ENCODE measurements at regions not wholly inside any gene's neighbourhood (a gene's known extent, or its start where the extent isn't known, plus 50 kb on each side); places are given as distances from the start of the nearest gene placed in this dataset.
"Not testable (repeated sequence)": the region's sequence is repeated elsewhere in the genome, so short reads cannot be mapped to it uniquely, and the experiment has no call there.

DNA sequence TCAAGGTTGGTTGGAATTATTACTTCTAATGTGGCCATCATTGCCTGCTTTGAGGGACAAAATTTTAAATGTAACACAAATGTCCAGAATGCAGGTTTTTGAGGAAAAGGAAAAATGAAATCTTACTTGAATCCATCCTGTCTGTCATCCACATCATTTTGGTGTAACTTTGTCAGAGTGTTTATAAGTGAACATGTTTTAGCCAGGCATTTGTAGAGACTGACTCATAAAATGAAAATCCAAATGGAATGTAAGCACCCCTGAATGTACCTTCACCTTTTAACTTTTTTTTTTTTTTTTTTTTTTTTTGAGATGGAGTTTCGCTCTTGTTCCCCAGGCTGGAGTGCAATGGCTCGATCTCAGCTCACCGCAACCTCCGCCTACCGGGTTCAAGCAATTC, 141.8 kb upstream of the BNIP2 start:
- DNase-seq (ENCODE audit: low spot score) = no peak

DNA sequence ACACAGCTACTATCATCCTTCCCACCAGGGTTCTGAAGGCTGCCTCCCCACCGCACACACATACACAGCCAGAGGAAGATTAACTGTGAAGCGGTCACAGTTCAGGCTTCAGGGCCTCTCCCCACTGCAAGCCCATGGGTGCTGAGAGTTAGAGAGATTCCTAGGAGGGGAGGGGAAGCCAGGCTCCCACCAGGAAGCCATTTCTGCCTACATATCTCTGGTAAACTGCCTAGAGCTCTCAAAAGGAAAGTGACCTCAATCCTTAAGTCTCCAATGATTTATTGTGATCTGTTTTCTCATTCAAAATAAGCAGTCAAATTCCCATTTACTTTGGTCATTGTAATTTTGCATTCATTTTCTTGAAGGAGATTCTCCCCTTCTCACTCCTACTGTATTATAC, 141.0 kb upstream of the BNIP2 start:
- no peak for DNase-seq (ENCODE audit: low spot score)

DNA sequence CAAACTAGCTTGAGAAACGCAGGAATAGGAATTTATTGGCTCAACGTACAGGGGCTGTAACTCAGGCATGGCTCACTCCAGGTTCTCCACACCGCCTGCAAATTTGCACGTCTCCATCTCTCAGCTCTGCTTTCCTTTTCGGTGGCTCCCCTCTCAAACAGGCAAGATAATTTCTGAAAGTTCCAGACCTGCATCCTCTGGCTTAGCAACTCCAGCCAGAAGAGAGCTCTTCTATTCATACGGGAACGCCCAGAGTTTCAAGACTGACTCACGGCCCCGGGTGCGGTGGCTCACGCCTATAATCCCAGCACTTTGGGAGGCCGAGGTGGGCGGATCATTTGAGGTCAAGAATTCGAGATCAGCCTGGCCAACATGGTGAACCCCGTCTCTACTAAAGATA, 139.7 kb upstream of the BNIP2 start:
- DNase-seq (ENCODE audit: low spot score) = no peak

DNA sequence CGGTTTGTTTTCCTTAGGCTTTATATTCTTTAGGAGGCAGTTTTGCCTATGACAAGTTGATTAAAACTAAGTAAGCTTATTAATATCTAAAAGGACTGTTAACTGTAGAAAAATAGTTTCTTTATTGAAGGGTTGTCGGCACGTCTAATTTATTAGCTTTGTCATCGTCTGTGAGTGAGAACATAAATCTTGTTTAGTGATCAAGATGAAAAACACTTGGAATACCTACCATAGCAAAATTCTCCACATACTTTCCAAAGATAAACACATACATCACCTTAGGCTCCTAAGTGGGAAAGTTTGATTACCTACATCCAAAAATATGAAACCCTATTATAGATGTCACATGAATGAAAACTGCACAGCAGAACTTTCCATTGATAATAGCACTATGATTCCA, 139.1 kb upstream of the BNIP2 start:
- no peak for DNase-seq (ENCODE audit: low spot score)

GRCh38 chr15:59825901-59826300, 136.8 kb upstream of the BNIP2 start:
- no peak for DNase-seq (ENCODE audit: low spot score)

DNA sequence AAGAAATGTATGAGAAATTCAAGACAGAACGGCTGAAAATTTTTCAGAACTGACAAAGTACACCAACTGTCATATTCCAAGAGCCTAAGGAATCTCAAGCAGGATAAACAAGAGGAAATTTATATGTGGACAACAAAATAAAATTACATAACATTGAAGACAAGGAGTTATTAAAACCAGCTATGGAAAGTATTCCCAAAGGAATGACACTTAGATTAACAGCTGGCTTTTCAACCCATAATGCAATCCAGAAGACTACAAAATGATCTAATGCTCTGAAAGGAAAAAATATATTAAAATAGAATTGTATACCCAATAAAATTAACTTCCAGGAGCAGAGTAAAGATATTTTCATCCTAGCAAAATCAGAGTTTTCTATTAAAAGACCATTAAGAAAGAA, 132.2 kb upstream of the BNIP2 start:
- no peak for DNase-seq (ENCODE audit: low spot score)

- no peak for DNase-seq (ENCODE audit: low spot score)
These were observed 130.0 kb upstream of the BNIP2 start for GRCh38 chr15:59819092-59819491.

DNA sequence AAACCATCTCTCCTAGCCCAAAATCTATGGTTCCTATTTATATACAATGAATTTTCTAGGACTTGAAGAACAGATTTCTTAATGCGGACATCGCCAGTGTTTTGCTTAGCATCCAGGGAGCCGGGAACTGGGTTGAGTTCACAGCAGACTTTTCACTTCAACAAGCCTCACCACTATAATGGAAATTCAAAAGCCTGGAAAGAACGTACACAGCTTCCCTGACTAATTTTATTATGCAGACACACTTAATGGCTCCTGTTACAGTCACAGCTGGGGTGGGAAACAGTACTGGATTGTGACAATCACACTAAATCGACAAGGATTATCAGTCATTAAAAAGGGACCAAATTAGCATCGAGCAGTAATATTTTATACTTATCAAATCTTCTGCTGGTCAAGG, 129.2 kb upstream of the BNIP2 start:
- no peak for DNase-seq (ENCODE audit: low spot score)

- no peak for DNase-seq (ENCODE audit: low spot score)
These were observed 128.7 kb upstream of the BNIP2 start for GRCh38 chr15:59817834-59818233.

DNA sequence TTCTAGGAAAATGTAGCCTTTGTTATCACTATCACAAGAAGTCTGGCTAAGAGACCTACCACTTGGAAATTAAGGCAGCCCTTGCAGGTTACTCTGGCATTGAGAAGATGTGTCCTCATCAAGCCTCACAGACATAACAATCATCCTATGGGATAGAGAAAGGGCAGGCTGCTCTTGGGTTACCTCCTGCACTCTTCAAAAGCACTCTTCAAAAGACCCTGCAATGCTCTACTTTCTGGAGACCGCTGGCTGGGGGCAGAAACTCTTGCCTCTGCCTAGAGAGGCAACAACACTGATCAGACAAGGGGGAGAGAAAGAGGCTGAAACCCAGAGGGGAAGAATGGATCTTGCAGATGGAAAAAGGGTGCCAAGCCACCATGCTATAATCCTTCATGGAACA, 127.9 kb upstream of the BNIP2 start:
- DNase-seq (ENCODE audit: low spot score) = no peak

- DNase-seq (ENCODE audit: low spot score) = no peak
These were observed 125.3 kb upstream of the BNIP2 start for GRCh38 chr15:59814409-59814808.

GRCh38 chr15:59812889-59813288, 123.8 kb upstream of the BNIP2 start:
- DNase-seq (ENCODE audit: low spot score) = no peak

- no peak for DNase-seq (ENCODE audit: low spot score)
These were observed 123.2 kb upstream of the BNIP2 start for GRCh38 chr15:59812250-59812870.

DNA sequence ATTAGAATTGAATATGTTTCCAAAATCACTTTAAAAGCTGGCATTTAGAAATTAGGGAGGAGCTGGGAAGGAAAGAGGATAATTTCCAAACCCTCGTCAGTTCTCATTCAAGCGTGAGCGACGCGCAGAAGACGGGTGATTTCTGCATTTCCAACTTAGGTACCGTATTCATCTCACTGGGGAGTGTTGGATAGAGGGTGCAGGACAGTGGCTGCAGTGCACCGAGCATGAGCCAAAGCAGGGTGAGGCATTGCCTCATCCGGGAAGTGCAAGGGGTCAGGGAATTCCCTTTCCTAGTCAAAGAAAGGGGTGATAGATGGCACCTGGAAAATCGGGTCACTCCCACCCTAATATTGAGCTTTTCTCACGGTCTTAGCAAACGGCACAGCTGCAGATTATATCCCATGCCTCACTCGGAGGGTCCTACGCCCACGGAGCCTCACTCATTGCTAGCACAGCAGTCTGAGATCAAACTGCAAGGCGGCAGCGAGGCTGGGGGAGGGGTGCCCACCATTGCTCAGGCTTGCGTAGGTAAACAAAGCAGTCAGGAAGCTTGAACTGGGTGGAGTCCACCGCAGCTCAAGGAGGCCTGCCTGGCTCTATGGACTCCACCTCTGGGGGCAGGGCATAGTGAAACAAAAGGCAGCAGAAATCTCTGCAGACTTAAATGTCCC, 114.3 kb upstream of the BNIP2 start:
- not testable (repeated sequence) for DNase-seq (ENCODE audit: low spot score)

GRCh38 chr15:59801649-59802048, 112.5 kb upstream of the BNIP2 start:
- peak; percentile 19 for DNase-seq (ENCODE audit: low spot score)

- no peak for DNase-seq (ENCODE audit: low spot score)
These were observed 109.4 kb upstream of the BNIP2 start for GRCh38 chr15:59798605-59798917.

GRCh38 chr15:59797756-59798604, 108.9 kb upstream of the BNIP2 start:
- no peak for DNase-seq (ENCODE audit: low spot score)

- DNase-seq (ENCODE audit: low spot score) = no peak
These were observed 105.2 kb upstream of the BNIP2 start for GRCh38 chr15:59794229-59794886.

- no peak for DNase-seq (ENCODE audit: low spot score)
These were observed 103.2 kb upstream of the BNIP2 start for GRCh38 chr15:59792359-59792758.

DNA sequence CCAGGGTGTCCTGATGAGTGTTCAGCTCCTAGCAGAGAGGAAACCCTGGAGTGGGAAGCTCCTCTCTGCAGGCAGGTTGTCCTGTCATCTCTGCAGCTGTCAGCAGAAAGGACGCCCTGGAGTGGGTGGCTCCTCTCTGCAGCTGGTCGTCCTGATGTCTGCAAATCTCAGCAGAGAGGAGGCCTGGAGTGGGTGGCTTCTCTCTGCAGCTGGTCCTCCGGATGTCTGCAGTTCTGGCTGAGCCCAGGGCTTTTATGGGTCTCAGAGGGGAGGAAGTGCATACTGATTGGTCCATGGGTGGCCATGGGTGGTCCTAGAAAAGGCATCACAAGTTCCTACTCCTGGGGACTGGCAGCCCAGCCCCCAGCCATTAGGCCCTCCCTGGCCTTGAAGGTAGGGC, 102.6 kb upstream of the BNIP2 start:
- no peak for DNase-seq (ENCODE audit: low spot score)

DNA sequence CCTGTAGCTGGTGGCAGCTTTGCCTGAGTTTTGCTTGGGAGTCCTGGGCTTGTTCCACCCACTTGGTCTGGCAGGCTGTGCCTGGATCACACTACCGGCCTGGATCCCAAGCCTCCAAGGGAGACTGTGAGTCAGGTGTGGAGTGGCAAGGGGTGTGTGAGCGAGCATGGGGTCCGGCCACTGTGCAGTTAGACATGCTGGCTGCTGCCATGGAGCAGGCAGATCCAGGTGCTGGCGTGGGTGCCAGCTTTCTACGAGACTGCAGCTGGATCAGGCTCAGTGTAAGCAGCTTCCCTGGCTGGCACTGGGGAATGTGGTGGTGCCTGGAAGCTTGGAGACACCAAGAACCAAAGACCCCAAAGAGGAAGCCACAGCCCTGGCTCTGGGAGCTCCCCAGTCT, 102.0 kb upstream of the BNIP2 start:
- DNase-seq (ENCODE audit: low spot score) = no peak

- DNase-seq (ENCODE audit: low spot score) = not testable (repeated sequence)
These were observed 97.3 kb upstream of the BNIP2 start for GRCh38 chr15:59786466-59786865.

DNA sequence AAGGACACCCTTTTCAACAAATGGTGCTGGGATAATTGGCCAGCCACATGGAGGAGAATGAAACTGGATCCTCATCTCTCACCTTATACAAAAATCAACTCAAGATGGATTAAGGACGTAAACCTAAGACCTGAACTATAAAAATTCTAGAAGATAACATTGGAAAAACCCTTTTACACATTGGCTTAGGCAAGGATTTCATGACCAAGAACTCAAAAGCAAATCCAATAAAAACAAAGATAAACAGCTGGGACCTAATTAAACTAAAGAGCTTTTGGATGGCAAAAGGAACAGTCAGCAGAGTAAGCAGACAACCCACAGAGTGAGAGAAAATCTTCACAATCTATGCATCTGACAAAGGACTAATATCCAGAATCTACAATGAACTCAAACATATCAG, 96.9 kb upstream of the BNIP2 start:
- DNase-seq (ENCODE audit: low spot score) = not testable (repeated sequence)
